ENCODE measurements at regions not wholly inside any gene's neighbourhood (a gene's known extent, or its start where the extent isn't known, plus 50 kb on each side); places are given as distances from the start of the nearest gene placed in this dataset.

- H3K27me3 ChIP-seq (ENCODE audit: control insufficient read depth, insufficient read depth, low read length): peaks cover 26% of the 10 kb centered on the region
- no peak overlapping the region for H3K4me3 ChIP-seq (ENCODE audit: low read depth, low read length)
- no peaks in the 10 kb centered on the region for H3K36me3 ChIP-seq (ENCODE audit: control insufficient read depth, insufficient read depth, low read length)
- peaks cover 4% of the 10 kb centered on the region for H3K9me3 ChIP-seq (ENCODE audit: control insufficient read depth, insufficient read depth, low read length)
- no peak overlapping the region for H3K9ac ChIP-seq (ENCODE audit: low read depth, low read length)
- H3K4me1 ChIP-seq (ENCODE audit: control insufficient read depth, insufficient read depth, low read length): no peaks in the 10 kb centered on the region
These were observed 393.7 kb upstream of the RAB6C start for GRCh38 chr2:129585760-129586159.

DNA sequence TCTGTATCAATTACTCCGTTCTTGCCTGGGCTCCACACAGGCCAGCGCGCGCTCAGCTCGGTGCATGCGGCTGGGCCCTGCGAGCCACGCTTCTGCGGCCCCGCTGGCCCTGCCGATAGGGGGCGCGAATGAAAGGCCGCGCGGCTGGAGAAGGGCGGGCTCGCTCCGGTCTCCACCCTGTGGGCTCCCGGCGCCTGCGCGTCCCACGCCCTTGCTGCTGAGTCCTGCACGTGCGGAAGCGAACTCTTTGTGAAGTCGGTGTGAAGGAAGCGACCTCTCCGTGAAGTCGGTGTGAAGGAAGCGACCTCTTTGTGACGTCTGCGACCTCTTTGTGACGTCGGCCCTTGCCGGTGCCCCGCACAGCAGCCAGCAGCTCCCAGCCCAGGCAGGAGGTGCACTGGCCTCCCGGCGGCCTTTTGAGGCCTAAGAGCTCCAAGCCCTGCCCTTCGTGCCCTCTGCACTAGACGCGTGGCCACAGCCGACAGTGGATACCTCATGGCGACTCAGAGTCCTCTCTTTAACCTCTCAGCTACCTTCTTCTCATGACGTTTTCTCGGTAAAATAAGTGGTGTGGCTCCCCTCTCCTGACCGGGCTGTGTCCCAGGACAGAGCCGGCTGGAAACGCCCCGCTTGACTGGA lies 391.9 kb upstream of the RAB6C start:
- H3K36me3 ChIP-seq (ENCODE audit: control insufficient read depth, insufficient read depth, low read length): no peaks in the 10 kb centered on the region
- H3K27me3 ChIP-seq (ENCODE audit: control insufficient read depth, insufficient read depth, low read length): peaks cover 26% of the 10 kb centered on the region
- no peaks in the 10 kb centered on the region for H3K9me3 ChIP-seq (ENCODE audit: control insufficient read depth, insufficient read depth, low read length)
- no peaks in the 10 kb centered on the region for H3K4me1 ChIP-seq (ENCODE audit: control insufficient read depth, insufficient read depth, low read length)
- peak overlapping the region; percentile 39 for H3K4me3 ChIP-seq (ENCODE audit: low read depth, low read length)
- no peak overlapping the region for H3K9ac ChIP-seq (ENCODE audit: low read depth, low read length)

GRCh38 chr2:129604560-129604959 lies 374.9 kb upstream of the RAB6C start:
- no peaks in the 10 kb centered on the region for H3K9me3 ChIP-seq (ENCODE audit: control insufficient read depth, insufficient read depth, low read length)
- no peak overlapping the region for H3K9ac ChIP-seq (ENCODE audit: low read depth, low read length)
- H3K27me3 ChIP-seq (ENCODE audit: control insufficient read depth, insufficient read depth, low read length): peaks cover 4% of the 10 kb centered on the region
- H3K4me3 ChIP-seq (ENCODE audit: low read depth, low read length): no peak overlapping the region
- no peaks in the 10 kb centered on the region for H3K36me3 ChIP-seq (ENCODE audit: control insufficient read depth, insufficient read depth, low read length)
- no peaks in the 10 kb centered on the region for H3K4me1 ChIP-seq (ENCODE audit: control insufficient read depth, insufficient read depth, low read length)

DNA sequence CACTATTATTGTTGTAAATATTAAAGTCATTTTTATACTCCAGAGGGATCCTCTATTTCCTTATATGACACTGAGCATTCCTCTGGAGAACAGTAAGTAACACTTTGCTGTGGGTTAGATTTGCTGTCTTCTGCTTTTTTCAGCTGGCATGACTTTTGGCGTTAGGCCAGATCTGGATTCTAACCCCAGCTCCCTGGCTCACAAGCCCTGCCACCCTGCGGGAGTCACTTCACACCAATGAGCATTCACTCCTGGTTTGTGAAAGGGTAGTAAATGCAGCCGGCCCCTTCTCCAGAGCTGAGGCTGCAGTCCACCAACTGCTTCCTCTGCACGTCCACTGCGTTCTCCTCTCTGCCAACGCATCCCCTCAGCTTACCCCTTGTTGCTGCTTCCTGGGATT lies 373.8 kb upstream of the RAB6C start:
- peaks cover 4% of the 10 kb centered on the region for H3K27me3 ChIP-seq (ENCODE audit: control insufficient read depth, insufficient read depth, low read length)

DNA sequence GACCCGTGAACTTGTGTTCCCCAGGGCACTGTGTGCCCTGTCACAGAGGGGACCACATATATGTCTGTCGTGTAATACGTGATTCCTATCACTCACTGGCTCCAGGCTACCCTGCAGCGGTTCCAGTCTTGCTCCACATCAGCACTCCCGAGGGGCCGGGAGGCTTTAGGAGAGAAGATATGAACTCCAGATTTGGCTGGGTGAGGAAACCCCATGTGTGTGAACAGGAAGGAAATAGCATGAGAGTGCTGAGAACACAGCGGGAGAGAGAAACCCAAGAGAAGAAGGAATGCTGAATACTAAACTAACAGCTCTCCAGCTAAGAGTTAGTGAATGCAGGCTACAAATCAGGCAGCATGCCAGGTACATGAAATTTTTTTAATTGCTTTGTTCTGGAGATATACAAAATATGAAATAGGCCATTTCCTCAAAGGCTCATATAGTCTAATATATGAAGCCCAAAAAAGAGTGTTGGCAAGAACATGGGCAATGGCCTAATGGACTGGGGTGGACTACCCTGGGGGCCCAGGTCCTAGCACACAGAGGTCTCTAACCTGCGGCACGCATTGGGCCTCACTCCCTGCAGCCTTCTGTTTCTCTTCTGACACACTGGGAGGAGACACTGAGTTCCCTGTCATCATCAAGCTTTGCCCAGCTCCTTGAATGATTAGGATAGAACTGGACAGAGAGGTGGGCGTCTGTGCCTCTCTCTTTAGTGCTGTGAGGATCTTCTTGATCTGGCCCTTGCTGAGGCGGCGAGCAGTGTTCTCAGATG lies 372.8 kb upstream of the RAB6C start:
- Histone ChIP-seq H3K4me3 (ENCODE audit: low read depth, low read length) (no peak overlapping the region), H3K9me3 (ENCODE audit: control insufficient read depth, insufficient read depth, low read length) (no peaks in the 10 kb centered on the region), H3K4me1 (ENCODE audit: control insufficient read depth, insufficient read depth, low read length) (no peaks in the 10 kb centered on the region), H3K36me3 (ENCODE audit: control insufficient read depth, insufficient read depth, low read length) (no peaks in the 10 kb centered on the region), H3K27me3 (ENCODE audit: control insufficient read depth, insufficient read depth, low read length) (peaks cover 4% of the 10 kb centered on the region), H3K9ac (ENCODE audit: low read depth, low read length) (no peak overlapping the region)

More for the DNA sequence above, 373.8 kb upstream of the RAB6C start:
- H3K36me3 ChIP-seq (ENCODE audit: control insufficient read depth, insufficient read depth, low read length): no peaks in the 10 kb centered on the region
- H3K9ac ChIP-seq (ENCODE audit: low read depth, low read length): no peak overlapping the region
- H3K4me1 ChIP-seq (ENCODE audit: control insufficient read depth, insufficient read depth, low read length): no peaks in the 10 kb centered on the region
- no peaks in the 10 kb centered on the region for H3K9me3 ChIP-seq (ENCODE audit: control insufficient read depth, insufficient read depth, low read length)
- H3K4me3 ChIP-seq (ENCODE audit: low read depth, low read length): no peak overlapping the region

GRCh38 chr2:129609224-129609623 lies 370.2 kb upstream of the RAB6C start:
- peaks cover 3% of the 10 kb centered on the region for H3K27me3 ChIP-seq (ENCODE audit: control insufficient read depth, insufficient read depth, low read length)
- H3K4me1 ChIP-seq (ENCODE audit: control insufficient read depth, insufficient read depth, low read length): no peaks in the 10 kb centered on the region
- H3K36me3 ChIP-seq (ENCODE audit: control insufficient read depth, insufficient read depth, low read length): no peaks in the 10 kb centered on the region
- H3K4me3 ChIP-seq (ENCODE audit: low read depth, low read length): no peak overlapping the region
- no peak overlapping the region for H3K9ac ChIP-seq (ENCODE audit: low read depth, low read length)
- H3K9me3 ChIP-seq (ENCODE audit: control insufficient read depth, insufficient read depth, low read length): no peaks in the 10 kb centered on the region

DNA sequence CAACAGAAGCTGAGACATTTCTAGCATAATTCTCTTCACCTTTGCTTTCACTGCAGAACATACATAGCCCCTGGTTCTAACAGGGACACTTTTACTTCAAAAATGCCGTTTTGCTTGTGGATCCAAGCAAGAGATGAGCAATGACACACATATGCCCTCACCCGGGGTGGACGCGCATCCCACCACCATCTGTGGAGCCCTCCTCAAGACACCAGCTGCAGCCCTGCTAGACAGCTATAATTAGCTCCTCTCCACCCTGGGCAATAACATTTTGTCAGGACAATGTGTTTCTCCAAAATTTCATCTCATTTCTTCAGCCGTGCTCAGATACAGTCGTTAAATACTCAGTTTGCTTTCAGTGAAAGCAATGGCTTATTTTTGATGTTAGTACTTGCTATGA lies 368.7 kb upstream of the RAB6C start:
- Histone ChIP-seq H3K27me3 (ENCODE audit: control insufficient read depth, insufficient read depth, low read length) (no peaks in the 10 kb centered on the region), H3K4me3 (ENCODE audit: low read depth, low read length) (no peak overlapping the region), H3K9me3 (ENCODE audit: control insufficient read depth, insufficient read depth, low read length) (no peaks in the 10 kb centered on the region), H3K4me1 (ENCODE audit: control insufficient read depth, insufficient read depth, low read length) (no peaks in the 10 kb centered on the region), H3K9ac (ENCODE audit: low read depth, low read length) (no peak overlapping the region), H3K36me3 (ENCODE audit: control insufficient read depth, insufficient read depth, low read length) (no peaks in the 10 kb centered on the region)

DNA sequence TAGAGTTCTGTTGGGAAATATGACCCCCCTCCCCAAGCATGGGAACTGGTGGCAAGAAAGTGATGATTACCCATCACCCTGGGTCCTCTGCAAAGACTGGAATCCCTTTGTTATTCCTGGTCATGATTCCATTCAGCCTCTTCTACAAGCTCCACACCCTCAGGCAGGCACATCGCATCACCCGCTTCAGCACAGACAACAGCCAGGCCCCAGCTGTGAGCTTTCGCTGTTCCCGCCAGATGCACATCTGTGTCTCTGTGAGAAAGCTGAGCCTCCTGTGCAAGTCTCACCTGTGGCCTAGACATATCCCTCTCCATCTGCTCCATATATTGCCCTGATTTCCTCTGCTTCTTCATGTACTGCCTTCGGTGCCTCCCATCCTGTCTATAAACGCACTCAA lies 368.0 kb upstream of the RAB6C start:
- no peak overlapping the region for H3K9ac ChIP-seq (ENCODE audit: low read depth, low read length)
- no peak overlapping the region for H3K4me3 ChIP-seq (ENCODE audit: low read depth, low read length)
- no peaks in the 10 kb centered on the region for H3K4me1 ChIP-seq (ENCODE audit: control insufficient read depth, insufficient read depth, low read length)
- H3K27me3 ChIP-seq (ENCODE audit: control insufficient read depth, insufficient read depth, low read length): no peaks in the 10 kb centered on the region
- H3K9me3 ChIP-seq (ENCODE audit: control insufficient read depth, insufficient read depth, low read length): no peaks in the 10 kb centered on the region
- H3K36me3 ChIP-seq (ENCODE audit: control insufficient read depth, insufficient read depth, low read length): no peaks in the 10 kb centered on the region

GRCh38 chr2:129619471-129619870 lies 360.0 kb upstream of the RAB6C start:
- Histone ChIP-seq H3K4me1 (ENCODE audit: control insufficient read depth, insufficient read depth, low read length) (no peaks in the 10 kb centered on the region), H3K4me3 (ENCODE audit: low read depth, low read length) (no peak overlapping the region), H3K9me3 (ENCODE audit: control insufficient read depth, insufficient read depth, low read length) (no peaks in the 10 kb centered on the region), H3K9ac (ENCODE audit: low read depth, low read length) (no peak overlapping the region), H3K27me3 (ENCODE audit: control insufficient read depth, insufficient read depth, low read length) (no peaks in the 10 kb centered on the region), H3K36me3 (ENCODE audit: control insufficient read depth, insufficient read depth, low read length) (no peaks in the 10 kb centered on the region)

DNA sequence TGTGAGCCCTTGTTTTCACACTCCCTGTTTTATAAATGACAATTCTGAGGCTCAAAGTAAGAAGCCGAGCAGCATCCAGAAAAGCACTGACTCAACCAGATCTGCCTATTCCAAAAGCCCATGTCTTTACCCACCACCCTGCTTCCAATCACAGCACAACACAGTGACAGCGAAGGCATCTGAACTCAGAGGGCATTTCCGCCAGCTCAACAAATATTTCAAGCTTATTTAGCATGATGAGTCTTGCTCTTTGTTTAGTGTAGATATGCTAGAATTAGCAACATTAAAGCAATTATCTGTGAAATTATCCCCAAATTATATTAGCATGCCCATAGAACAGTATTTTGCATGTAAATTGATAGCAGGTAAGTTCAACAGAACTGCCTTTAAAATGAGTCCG lies 359.1 kb upstream of the RAB6C start:
- Histone ChIP-seq H3K9ac (ENCODE audit: low read depth, low read length) (no peak overlapping the region), H3K4me1 (ENCODE audit: control insufficient read depth, insufficient read depth, low read length) (no peaks in the 10 kb centered on the region), H3K4me3 (ENCODE audit: low read depth, low read length) (no peak overlapping the region), H3K9me3 (ENCODE audit: control insufficient read depth, insufficient read depth, low read length) (no peaks in the 10 kb centered on the region), H3K36me3 (ENCODE audit: control insufficient read depth, insufficient read depth, low read length) (no peaks in the 10 kb centered on the region), H3K27me3 (ENCODE audit: control insufficient read depth, insufficient read depth, low read length) (no peaks in the 10 kb centered on the region)

GRCh38 chr2:129623783-129624182 lies 355.7 kb upstream of the RAB6C start:
- H3K27me3 ChIP-seq (ENCODE audit: control insufficient read depth, insufficient read depth, low read length): no peaks in the 10 kb centered on the region
- H3K9me3 ChIP-seq (ENCODE audit: control insufficient read depth, insufficient read depth, low read length): no peaks in the 10 kb centered on the region
- no peaks in the 10 kb centered on the region for H3K4me1 ChIP-seq (ENCODE audit: control insufficient read depth, insufficient read depth, low read length)
- H3K9ac ChIP-seq (ENCODE audit: low read depth, low read length): no peak overlapping the region
- H3K4me3 ChIP-seq (ENCODE audit: low read depth, low read length): no peak overlapping the region
- H3K36me3 ChIP-seq (ENCODE audit: control insufficient read depth, insufficient read depth, low read length): no peaks in the 10 kb centered on the region

DNA sequence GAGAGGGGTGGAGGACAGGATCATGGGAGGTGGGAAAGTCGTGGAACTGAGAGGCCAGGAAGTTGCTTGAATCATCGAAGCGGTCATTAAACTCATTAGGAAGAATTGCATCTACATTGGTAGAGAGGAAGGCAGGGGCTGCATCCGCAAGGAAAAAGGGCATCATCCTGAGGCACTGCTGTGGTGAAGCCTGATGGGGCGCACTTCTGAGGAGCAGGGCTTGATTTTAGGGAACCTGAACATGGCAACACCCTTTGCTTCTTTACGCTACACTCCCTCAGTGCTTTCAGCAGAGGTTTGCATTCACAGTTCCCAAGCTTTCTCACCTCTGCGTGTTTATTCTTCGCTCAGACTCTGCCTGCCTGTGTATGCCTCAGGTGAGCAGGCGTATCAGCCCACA lies 352.0 kb upstream of the RAB6C start:
- no peaks in the 10 kb centered on the region for H3K4me1 ChIP-seq (ENCODE audit: control insufficient read depth, insufficient read depth, low read length)
- H3K36me3 ChIP-seq (ENCODE audit: control insufficient read depth, insufficient read depth, low read length): no peaks in the 10 kb centered on the region
- no peaks in the 10 kb centered on the region for H3K9me3 ChIP-seq (ENCODE audit: control insufficient read depth, insufficient read depth, low read length)
- no peak overlapping the region for H3K9ac ChIP-seq (ENCODE audit: low read depth, low read length)
- H3K27me3 ChIP-seq (ENCODE audit: control insufficient read depth, insufficient read depth, low read length): no peaks in the 10 kb centered on the region
- no peak overlapping the region for H3K4me3 ChIP-seq (ENCODE audit: low read depth, low read length)
